Peyer's patch (tissue), 4 donors: ENCODE measurements at regions not wholly inside any gene's neighbourhood (a gene's known extent, or its start where the extent isn't known, plus 50 kb on each side); places are given as distances from the start of the nearest gene placed in this dataset.

ENCODE experiments used
- CTCF ChIP-seq, 6 experiments: fragments of 450-650 bp in 4 of 6; fragments of 200-600 bp in 2 of 6; sonication (generic) in 1 of 6; IDR thresholded peaks; one replicate each; pipeline ENCODE4 v1.5.1; 2017 to 2019; ENCODE audit warnings: antibody characterized with exemption in 6 of 6, mild to moderate bottlenecking in 3 of 6, moderate library complexity in 1 of 6
- POLR2A ChIP-seq, 2 donors: fragments of 450-650 bp; IDR thresholded peaks; one replicate each; pipeline ENCODE4 v1.5.1; 2017; ENCODE audit warnings: antibody characterized with exemption in 2 of 2, mild to moderate bottlenecking in 2 of 2, moderate library complexity in 2 of 2

DNA sequence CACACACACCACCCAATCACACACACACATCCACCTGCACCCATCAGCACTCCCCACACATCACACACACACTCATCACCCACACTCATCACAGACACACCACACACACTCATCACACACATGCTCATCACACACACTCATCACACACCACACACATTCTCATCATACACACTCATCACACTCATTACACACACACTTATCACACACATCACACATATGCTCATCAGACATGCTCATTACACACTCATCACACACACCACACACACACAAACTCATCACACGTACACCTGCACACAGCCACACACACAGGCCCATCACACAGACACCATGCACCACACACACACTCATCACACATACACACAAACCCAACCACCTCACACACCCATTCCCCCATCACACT lies 107.5 kb upstream of the C14orf180 start:
- TF ChIP-seq CTCF (IDR thresholded peaks at IDR 0.05): no peak
- TF ChIP-seq POLR2A (IDR thresholded peaks at IDR 0.05): no peak
